Neural crest cell (in vitro differentiated cells): ENCODE measurements at regions not wholly inside any gene's neighbourhood (a gene's known extent, or its start where the extent isn't known, plus 50 kb on each side); places are given as distances from the start of the nearest gene placed in this dataset.
"Not testable (repeated sequence)": the region's sequence is repeated elsewhere in the genome, so short reads cannot be mapped to it uniquely, and the experiment has no call there.

ENCODE experiments used
- DNase-seq: peaks from one replicate; pipeline ENCODE4 v3.0.0; 2021; ENCODE audit warnings: low read depth, mixed read lengths, low spot score
- H3K27ac Mint-ChIP-seq: one replicate; pipeline ENCODE4 v1.8.0; 2021; ENCODE audit warnings: mild to moderate bottlenecking, mixed read lengths; ENCODE audit not compliant: unreplicated experiment
- H3K27me3 Mint-ChIP-seq: 2 replicates; pipeline ENCODE4 v1.8.0; 2021; ENCODE audit warnings: low read depth, mild to moderate bottlenecking, mixed read lengths
- H3K36me3 Mint-ChIP-seq: 2 replicates; pipeline ENCODE4 v1.8.0; 2021; ENCODE audit warnings: low read depth, mild to moderate bottlenecking, mixed read lengths
- H3K4me1 Mint-ChIP-seq: 2 replicates; pipeline ENCODE4 v1.8.0; 2021; ENCODE audit warnings: mixed read lengths
- H3K4me3 Mint-ChIP-seq: one replicate; pipeline ENCODE4 v1.8.0; 2021; ENCODE audit warnings: mild to moderate bottlenecking, mixed read lengths
- H3K9me3 Mint-ChIP-seq: 2 replicates; pipeline ENCODE4 v1.8.0; 2021; ENCODE audit warnings: mixed read lengths
- TF ChIP-seq, protein P1 (sequence below): fragments of 200-600 bp; sonication (generic); conservative IDR thresholded peaks from 2 replicates; pipeline ENCODE4 v1.5.0; 2021; ENCODE audit warnings: antibody characterized with exemption, mild to moderate bottlenecking

GRCh38 chr6:62775427-62776022 lies 435.7 kb upstream of the FKBP1C start:
- H3K9me3 Mint-ChIP-seq: peaks cover 3% of the 10 kb centered on the region
- no peaks in the 10 kb centered on the region for H3K36me3 Mint-ChIP-seq
- no peak overlapping the region for H3K4me3 Mint-ChIP-seq
- no peak for DNase-seq
- TF ChIP-seq, protein P1, sequence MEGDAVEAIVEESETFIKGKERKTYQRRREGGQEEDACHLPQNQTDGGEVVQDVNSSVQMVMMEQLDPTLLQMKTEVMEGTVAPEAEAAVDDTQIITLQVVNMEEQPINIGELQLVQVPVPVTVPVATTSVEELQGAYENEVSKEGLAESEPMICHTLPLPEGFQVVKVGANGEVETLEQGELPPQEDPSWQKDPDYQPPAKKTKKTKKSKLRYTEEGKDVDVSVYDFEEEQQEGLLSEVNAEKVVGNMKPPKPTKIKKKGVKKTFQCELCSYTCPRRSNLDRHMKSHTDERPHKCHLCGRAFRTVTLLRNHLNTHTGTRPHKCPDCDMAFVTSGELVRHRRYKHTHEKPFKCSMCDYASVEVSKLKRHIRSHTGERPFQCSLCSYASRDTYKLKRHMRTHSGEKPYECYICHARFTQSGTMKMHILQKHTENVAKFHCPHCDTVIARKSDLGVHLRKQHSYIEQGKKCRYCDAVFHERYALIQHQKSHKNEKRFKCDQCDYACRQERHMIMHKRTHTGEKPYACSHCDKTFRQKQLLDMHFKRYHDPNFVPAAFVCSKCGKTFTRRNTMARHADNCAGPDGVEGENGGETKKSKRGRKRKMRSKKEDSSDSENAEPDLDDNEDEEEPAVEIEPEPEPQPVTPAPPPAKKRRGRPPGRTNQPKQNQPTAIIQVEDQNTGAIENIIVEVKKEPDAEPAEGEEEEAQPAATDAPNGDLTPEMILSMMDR: peak; percentile 83
- H3K27ac Mint-ChIP-seq: no peak overlapping the region
- no peaks in the 10 kb centered on the region for H3K27me3 Mint-ChIP-seq
- no peaks in the 10 kb centered on the region for H3K4me1 Mint-ChIP-seq

DNA sequence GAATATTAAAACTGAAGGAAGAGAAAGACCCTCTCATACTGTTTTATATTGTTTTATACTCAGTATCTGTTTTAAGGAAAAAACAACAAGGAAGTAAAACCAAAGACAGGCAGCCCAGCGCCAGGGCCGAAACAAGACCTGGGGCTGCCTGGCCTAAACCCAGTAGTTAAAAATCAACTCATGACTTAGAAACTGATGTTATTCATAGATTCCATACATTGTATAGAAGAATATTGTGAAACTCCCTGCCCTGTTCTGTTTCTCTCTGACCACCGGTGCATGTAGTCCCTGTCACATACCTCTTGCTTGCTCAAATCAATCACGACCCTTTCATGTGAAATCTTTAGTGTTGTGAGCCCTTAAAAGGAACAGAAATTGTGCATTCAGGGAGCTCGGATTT lies 445.1 kb upstream of the FKBP1C start:
- not testable (repeated sequence) for H3K27ac Mint-ChIP-seq, H3K4me3 Mint-ChIP-seq, H3K36me3 Mint-ChIP-seq, H3K9me3 Mint-ChIP-seq, H3K27me3 Mint-ChIP-seq, DNase-seq
- peaks cover 23% of the 10 kb centered on the region for H3K4me1 Mint-ChIP-seq

- no peak for DNase-seq
- TF ChIP-seq, protein P1: no peak
- Mint-ChIP-seq H3K27ac (no peak overlapping the region), H3K27me3 (no peaks in the 10 kb centered on the region), H3K4me1 (peaks cover 23% of the 10 kb centered on the region), H3K9me3 (no peaks in the 10 kb centered on the region), H3K4me3 (no peak overlapping the region), H3K36me3 (no peaks in the 10 kb centered on the region)
Observed at GRCh38 chr6:62764841-62765240, 446.4 kb upstream of the FKBP1C start.

- Mint-ChIP-seq H3K4me1 (peaks cover 23% of the 10 kb centered on the region), H3K9me3 (no peaks in the 10 kb centered on the region), H3K27ac (no peak overlapping the region), H3K4me3 (no peak overlapping the region), H3K27me3 (no peaks in the 10 kb centered on the region), H3K36me3 (no peaks in the 10 kb centered on the region)
- DNase-seq: no peak
- TF ChIP-seq, protein P1: no peak
Observed at GRCh38 chr6:62763125-62763912, 447.9 kb upstream of the FKBP1C start.

DNA sequence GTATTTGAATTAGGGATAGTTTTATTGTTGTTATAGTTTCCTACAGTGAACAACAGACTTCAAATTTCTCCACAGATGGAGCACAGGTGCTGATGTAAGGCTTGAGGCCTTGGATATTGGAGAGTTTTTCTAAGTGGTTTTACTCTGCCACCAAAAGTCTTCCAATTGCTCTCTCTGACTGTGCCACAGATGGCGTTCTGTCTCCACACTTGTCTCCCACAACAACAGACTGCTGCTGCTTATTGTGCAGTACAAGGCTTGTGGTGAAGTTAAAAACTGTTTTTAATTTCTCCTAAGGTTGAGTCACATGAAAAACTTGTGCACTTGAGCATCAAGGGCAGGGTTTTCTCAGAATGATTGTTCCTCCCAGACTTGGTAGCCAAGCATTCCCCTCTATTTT lies 460.9 kb upstream of the KHDRBS2 start:
- Mint-ChIP-seq H3K27me3 (no peaks in the 10 kb centered on the region), H3K9me3 (no peaks in the 10 kb centered on the region), H3K4me3 (no peak overlapping the region), H3K36me3 (no peaks in the 10 kb centered on the region), H3K27ac (no peak overlapping the region), H3K4me1 (peaks cover 6% of the 10 kb centered on the region)
- DNase-seq: no peak
- TF ChIP-seq, protein P1: no peak

DNA sequence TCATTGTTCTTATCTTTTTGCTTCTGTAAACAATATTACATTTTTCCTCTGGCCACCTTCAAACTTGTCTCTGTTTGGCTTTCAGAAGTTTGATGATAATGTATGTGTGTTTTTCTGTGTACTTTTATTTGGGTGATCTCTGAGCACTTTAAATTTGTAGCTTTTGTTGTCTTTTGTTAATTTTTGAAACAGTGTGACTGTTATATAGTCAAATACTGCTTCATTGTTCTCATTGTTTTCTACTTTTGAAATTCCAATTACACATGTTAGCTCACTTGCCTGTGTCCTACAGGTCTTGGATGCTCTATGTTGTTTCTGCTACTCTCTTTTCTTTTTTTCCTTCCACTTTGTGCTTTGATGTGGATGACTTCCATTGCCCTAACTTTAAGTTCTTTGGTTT lies 460.1 kb upstream of the KHDRBS2 start:
- no peak for DNase-seq
- Mint-ChIP-seq H3K36me3 (no peaks in the 10 kb centered on the region), H3K27me3 (no peaks in the 10 kb centered on the region), H3K9me3 (no peaks in the 10 kb centered on the region), H3K4me3 (no peak overlapping the region), H3K4me1 (peaks cover 6% of the 10 kb centered on the region), H3K27ac (no peak overlapping the region)
- TF ChIP-seq, protein P1: no peak
